ENCODE measurements at regions not wholly inside any gene's neighbourhood (a gene's known extent, or its start where the extent isn't known, plus 50 kb on each side); places are given as distances from the start of the nearest gene placed in this dataset.

GRCh38 chr4:161203865-161204264 lies 959.9 kb downstream of the FSTL5 start:
- DNase-seq (ENCODE audit: low read depth): no peak
- no peak overlapping the region for H3K4me3 ChIP-seq (ENCODE audit: control insufficient read depth, low read depth, low read length)
- no peak for TF ChIP-seq CTCF (IDR thresholded peaks at IDR 0.05; ENCODE audit: control insufficient read depth, insufficient read depth, low read depth, low read length, missing control alignments)

- TF ChIP-seq CTCF (IDR thresholded peaks at IDR 0.05; ENCODE audit: control insufficient read depth, insufficient read depth, low read depth, low read length, missing control alignments): no peak
- DNase-seq (ENCODE audit: low read depth): no peak
- H3K4me3 ChIP-seq (ENCODE audit: control insufficient read depth, low read depth, low read length): no peak overlapping the region
These were observed 965.9 kb downstream of the FSTL5 start for GRCh38 chr4:161197912-161198311.

GRCh38 chr4:161197474-161197873 lies 966.3 kb downstream of the FSTL5 start:
- no peak overlapping the region for H3K4me3 ChIP-seq (ENCODE audit: control insufficient read depth, low read depth, low read length)
- DNase-seq (ENCODE audit: low read depth): no peak
- TF ChIP-seq CTCF (IDR thresholded peaks at IDR 0.05; ENCODE audit: control insufficient read depth, insufficient read depth, low read depth, low read length, missing control alignments): no peak

- no peak for DNase-seq (ENCODE audit: low read depth)
- H3K4me3 ChIP-seq (ENCODE audit: control insufficient read depth, low read depth, low read length): no peak overlapping the region
- no peak for TF ChIP-seq CTCF (IDR thresholded peaks at IDR 0.05; ENCODE audit: control insufficient read depth, insufficient read depth, low read depth, low read length, missing control alignments)
These were observed 974.3 kb downstream of the FSTL5 start for GRCh38 chr4:161189286-161190134.

GRCh38 chr4:161188578-161188977 lies 975.2 kb downstream of the FSTL5 start:
- H3K4me3 ChIP-seq (ENCODE audit: control insufficient read depth, low read depth, low read length): no peak overlapping the region
- no peak for TF ChIP-seq CTCF (IDR thresholded peaks at IDR 0.05; ENCODE audit: control insufficient read depth, insufficient read depth, low read depth, low read length, missing control alignments)
- DNase-seq (ENCODE audit: low read depth): no peak

GRCh38 chr4:161187569-161187968 lies 976.2 kb downstream of the FSTL5 start:
- DNase-seq (ENCODE audit: low read depth): no peak

More at GRCh38 chr4:161187569-161187968, 976.2 kb downstream of the FSTL5 start:
- H3K4me3 ChIP-seq (ENCODE audit: control insufficient read depth, low read depth, low read length): no peak overlapping the region
- no peak for TF ChIP-seq CTCF (IDR thresholded peaks at IDR 0.05; ENCODE audit: control insufficient read depth, insufficient read depth, low read depth, low read length, missing control alignments)

Data from AG09309 (cell line).